SK-N-SH (cell line): ENCODE measurements at regions not wholly inside any gene's neighbourhood (a gene's known extent, or its start where the extent isn't known, plus 50 kb on each side); places are given as distances from the start of the nearest gene placed in this dataset.

Source experiments
- CTCF ChIA-PET: fragments of 300-600, 350-600 bp; formaldehyde crosslinking; extraction: SDS; loops from one replicate; lab custom pipeline; 2021; lab: Yijun Ruan, JAX
- POLR2A ChIA-PET: fragments of 350-600 bp; sonication (Branson Sonifier 250); formaldehyde crosslinking; extraction: SDS; loops from one replicate; lab custom pipeline; 2020; ENCODE audit warnings: antibody characterized with exemption, inconsistent platforms; lab: Yijun Ruan, JAX
- DNase-seq: peaks from one replicate; pipeline ENCODE4 v3.0.0; 2012
- H2AFZ ChIP-seq: fragments of 200-600 bp; sonication (generic); 2 replicates; pipeline ENCODE4 v1.8.1; 2016; ENCODE audit warnings: antibody characterized with exemption, mild to moderate bottlenecking, low read depth
- H3F3A ChIP-seq: fragments of 200-600 bp; sonication (generic); replicated peaks from 2 replicates; pipeline ENCODE3; 2016; ENCODE audit warnings: antibody characterized with exemption, mild to moderate bottlenecking; ENCODE audit not compliant: insufficient read depth
- H3K27ac ChIP-seq, 2 experiments: fragments of 200-500 bp in 1 of 2; fragments of 200-600 bp in 1 of 2; sonication (Bioruptor generic) in 1 of 2; sonication (generic), shearing (Covaris generic) in 1 of 2; 2 replicates each; pipeline versions ENCODE4 v1.5.1 to v1.6.1; 2014 to 2016; ENCODE audit warnings: low read depth in 2 of 2, inconsistent platforms in 1 of 2, low read length in 1 of 2, mild to moderate bottlenecking in 1 of 2, mixed read lengths in 1 of 2
- H3K27me3 ChIP-seq: fragments of 200-600 bp; sonication (generic), shearing (Covaris generic); 2 replicates; pipeline ENCODE4 v1.6.1; 2016; ENCODE audit warnings: mixed run types; ENCODE audit not compliant: insufficient read depth
- H3K36me3 ChIP-seq, 2 experiments: fragments of 200-500 bp in 1 of 2; fragments of 200-600 bp in 1 of 2; sonication (Bioruptor generic) in 1 of 2; sonication (generic) in 1 of 2; replicated peaks in 1 of 2; 2 replicates each; pipeline versions ENCODE3 to v1.5.1; 2014 to 2016; ENCODE audit warnings: low read length in 1 of 2, mild to moderate bottlenecking in 1 of 2; ENCODE audit not compliant: insufficient read depth in 2 of 2, control insufficient read depth in 1 of 2
- H3K4me1 ChIP-seq, 2 experiments: fragments of 200-500 bp in 1 of 2; fragments of 200-600 bp in 1 of 2; sonication (Bioruptor generic) in 1 of 2; sonication (generic), shearing (Covaris generic) in 1 of 2; 2 replicates each; pipeline versions ENCODE4 v1.5.1 to v1.6.1; 2014 to 2016; ENCODE audit warnings: low read depth in 1 of 2, low read length in 1 of 2, mixed run types in 1 of 2; ENCODE audit not compliant: insufficient read depth in 2 of 2, control insufficient read depth in 1 of 2
- H3K4me2 ChIP-seq: fragments of 200-600 bp; sonication (generic), shearing (Covaris generic); 2 replicates; pipeline ENCODE4 v1.6.1; 2017; ENCODE audit warnings: mixed run types
- H3K4me3 ChIP-seq, 2 experiments: fragments of 200-500 bp in 1 of 2; fragments of 200-600 bp in 1 of 2; sonication (Bioruptor generic) in 1 of 2; sonication (generic), shearing (Covaris generic) in 1 of 2; 2 replicates each; pipeline versions ENCODE4 v1.5.1 to v1.8.1; 2014 to 2016; ENCODE audit warnings: low read depth in 2 of 2, inconsistent platforms in 1 of 2, low read length in 1 of 2, mild to moderate bottlenecking in 1 of 2, mixed read lengths in 1 of 2, moderate library complexity in 1 of 2
- H3K79me2 ChIP-seq: fragments of 200-600 bp; sonication (generic); 2 replicates; pipeline ENCODE4 v1.8.1; 2017; ENCODE audit warnings: mild to moderate bottlenecking; ENCODE audit not compliant: insufficient read depth
- H3K9ac ChIP-seq: fragments of 200-600 bp; sonication (generic); 2 replicates; pipeline ENCODE4 v1.6.1; 2017; ENCODE audit warnings: mixed run types
- H3K9me2 ChIP-seq: fragments of 200-600 bp; sonication (generic); 2 replicates; pipeline ENCODE4 v1.6.1; 2017; ENCODE audit warnings: mixed run types
- H3K9me3 ChIP-seq: fragments of 200-600 bp; sonication (generic); 2 replicates; pipeline ENCODE4 v1.6.1; 2017; ENCODE audit warnings: mixed run types, mild to moderate bottlenecking, moderate library complexity
- H4K20me1 ChIP-seq: fragments of 200-600 bp; sonication (generic); 2 replicates; pipeline ENCODE4 v1.6.1; 2017; ENCODE audit warnings: mild to moderate bottlenecking, mixed run types; ENCODE audit not compliant: insufficient read depth
- EP300 ChIP-seq, 2 experiments: IDR thresholded peaks; 2 replicates each; pipeline versions ENCODE4 v1.4.0 to v1.6.1; 2012; ENCODE audit warnings: borderline replicate concordance in 1 of 2, low read depth in 1 of 2, low read length in 1 of 2
- FOXJ3 ChIP-seq: sonication (generic); formaldehyde crosslinking; IDR thresholded peaks from 2 replicates; pipeline ENCODE4 v1.5.1; 2020; ENCODE audit warnings: mild to moderate bottlenecking, missing genetic modification reagents
- GABPA ChIP-seq: IDR thresholded peaks from 2 replicates; pipeline ENCODE4 v1.4.0; 2012; ENCODE audit warnings: low read depth, mild to moderate bottlenecking
- GATA2 ChIP-seq: sonication (generic); formaldehyde crosslinking; IDR thresholded peaks from 2 replicates; pipeline ENCODE4 v1.5.0; 2020; ENCODE audit warnings: mild to moderate bottlenecking, missing genetic modification reagents
- JUND ChIP-seq: IDR thresholded peaks from 2 replicates; pipeline ENCODE4 v1.4.0; 2012
- NRF1 ChIP-seq: IDR thresholded peaks from 2 replicates; pipeline ENCODE4 v1.6.1; 2012; ENCODE audit warnings: low read depth, mild to moderate bottlenecking, low read length
- POLR2AphosphoS5 ChIP-seq: IDR thresholded peaks from 2 replicates; pipeline ENCODE4 v1.6.1; 2012; ENCODE audit warnings: low read depth, low read length
- RFX5 ChIP-seq: IDR thresholded peaks from 2 replicates; pipeline ENCODE4 v1.6.1; 2012; ENCODE audit warnings: mild to moderate bottlenecking, improper control_type of control experiment, low read length
- TCF12 ChIP-seq: IDR thresholded peaks from 2 replicates; pipeline ENCODE4 v1.4.0; 2012
- YY1 ChIP-seq: IDR thresholded peaks from 2 replicates; pipeline ENCODE4 v1.4.0; 2012; ENCODE audit warnings: low read depth, mild to moderate bottlenecking
- whole genome bisulfite sequencing: methylation state at CpG from one replicate; pipeline ENCODE4 v1.1.6; 2017; ENCODE audit warnings: low lambda C conversion rate; 5-methylcytosine and 5-hydroxymethylcytosine counted together
- TF ChIP-seq, protein P1 (sequence below): fragments of 150-350 bp; IDR thresholded peaks from 2 replicates; pipeline ENCODE4 v1.6.1; 2017; ENCODE audit warnings: antibody characterized with exemption, low read length, low read depth, borderline replicate concordance

GRCh38 chr2:126811101-126811500 is 87.6 kb upstream of the TEX51 start:
- ChIA-PET CTCF (interaction anchor here (1.2 kb wide), 1 partner anchor 11 kb away, joined by 3 read pairs; no protein-coding TSS in a partner anchor), POLR2A (no interaction called here)
- H3K4me2 ChIP-seq: no peak overlapping the region
- no peak for TF ChIP-seq POLR2AphosphoS5
- no peak for TF ChIP-seq TCF12
- no peak for TF ChIP-seq EP300 (IDR thresholded peaks at IDR 0.05; ENCODE audit: borderline replicate concordance in 1 of 2, low read depth in 1 of 2, low read length in 1 of 2)
- DNase-seq: no peak
- H3K27ac ChIP-seq: no peak overlapping the region
- no peaks in the 10 kb centered on the region for H3K9me2 ChIP-seq
- H3K36me3 ChIP-seq: no peaks in the 10 kb centered on the region
- no peaks in the 10 kb centered on the region for H3K4me1 ChIP-seq
- H3K27me3 ChIP-seq: no peaks in the 10 kb centered on the region
- no peaks in the 10 kb centered on the region for H3K79me2 ChIP-seq
- H3K9me3 ChIP-seq: no peaks in the 10 kb centered on the region
- no peak overlapping the region for H3K4me3 ChIP-seq
- H4K20me1 ChIP-seq: no peaks in the 10 kb centered on the region
- H3K9ac ChIP-seq: no peak overlapping the region
- 17% methylated on average over 6 of the region's 6 CpGs for WGBS
- no peaks in the 10 kb centered on the region for H3F3A ChIP-seq
- H2AFZ ChIP-seq: no peak overlapping the region

- CTCF ChIA-PET: no interaction called here
- H3K9me2 ChIP-seq: no peaks in the 10 kb centered on the region
Observed at GRCh38 chr2:126817172-126817571, 81.5 kb upstream of the TEX51 start.

GRCh38 chr2:126822115-126822514 is 76.6 kb upstream of the TEX51 start:
- H3K4me2 ChIP-seq: no peak overlapping the region
- H3K9me2 ChIP-seq: no peaks in the 10 kb centered on the region
- 9% methylated on average over 7 of the region's 8 CpGs for WGBS
- no peak overlapping the region for H3K27ac ChIP-seq
- H2AFZ ChIP-seq: no peak overlapping the region
- H3K27me3 ChIP-seq: no peaks in the 10 kb centered on the region
- TF ChIP-seq JUND: no peak
- TF ChIP-seq, protein P1, sequence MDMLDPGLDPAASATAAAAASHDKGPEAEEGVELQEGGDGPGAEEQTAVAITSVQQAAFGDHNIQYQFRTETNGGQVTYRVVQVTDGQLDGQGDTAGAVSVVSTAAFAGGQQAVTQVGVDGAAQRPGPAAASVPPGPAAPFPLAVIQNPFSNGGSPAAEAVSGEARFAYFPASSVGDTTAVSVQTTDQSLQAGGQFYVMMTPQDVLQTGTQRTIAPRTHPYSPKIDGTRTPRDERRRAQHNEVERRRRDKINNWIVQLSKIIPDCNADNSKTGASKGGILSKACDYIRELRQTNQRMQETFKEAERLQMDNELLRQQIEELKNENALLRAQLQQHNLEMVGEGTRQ: no peak
- 0 out of 4 replicates have a peak, but pooled peaks of 1 of the 2 experiments have one; percentile 23 for TF ChIP-seq EP300 (IDR thresholded peaks at IDR 0.05; ENCODE audit: borderline replicate concordance in 1 of 2, low read depth in 1 of 2, low read length in 1 of 2)
- peak; percentile 53 for TF ChIP-seq GATA2 (CRISPR knock-in tag)
- TF ChIP-seq GABPA: no peak
- TF ChIP-seq RFX5: no peak
- no peak for TF ChIP-seq NRF1
- no peak for TF ChIP-seq FOXJ3 (CRISPR knock-in tag)
- H3K9ac ChIP-seq: no peak overlapping the region
- ChIA-PET POLR2A (no interaction called here), CTCF (interaction anchor here (1.0 to 1.1 kb wide), 2 partner anchors 11 to 28 kb away, joined by 3 read pairs; no protein-coding TSS in a partner anchor)
- no peaks in the 10 kb centered on the region for H4K20me1 ChIP-seq
- no peaks in the 10 kb centered on the region for H3K9me3 ChIP-seq
- no peak overlapping the region for H3K4me3 ChIP-seq
- H3F3A ChIP-seq: no peaks in the 10 kb centered on the region
- H3K36me3 ChIP-seq: no peaks in the 10 kb centered on the region
- no peaks in the 10 kb centered on the region for H3K79me2 ChIP-seq
- DNase-seq: no peak
- peaks cover 0 to 11% of the 10 kb centered on the region in 2 experiments; a peak in 1 of 4 replicates for H3K4me1 ChIP-seq

More at GRCh38 chr2:126817172-126817571, 81.5 kb upstream of the TEX51 start:
- H3K9me3 ChIP-seq: no peaks in the 10 kb centered on the region
- H3K4me3 ChIP-seq: no peak overlapping the region
- no peak overlapping the region for H3K9ac ChIP-seq
- no peak for TF ChIP-seq YY1
- H3K79me2 ChIP-seq: no peaks in the 10 kb centered on the region
- H4K20me1 ChIP-seq: no peaks in the 10 kb centered on the region
- 15% methylated on average over 3 of the region's 3 CpGs for WGBS
- H2AFZ ChIP-seq: no peak overlapping the region
- H3K4me2 ChIP-seq: no peak overlapping the region
- no peak for DNase-seq
- H3F3A ChIP-seq: no peaks in the 10 kb centered on the region
- H3K36me3 ChIP-seq: no peaks in the 10 kb centered on the region
- no peak overlapping the region for H3K27ac ChIP-seq
- no peaks in the 10 kb centered on the region for H3K27me3 ChIP-seq
- POLR2A ChIA-PET: no interaction called here
- H3K4me1 ChIP-seq: peaks cover 0 to 2% of the 10 kb centered on the region in 2 experiments; a peak in 1 of 4 replicates
